Panc1 (cell line): ENCODE measurements at regions not wholly inside any gene's neighbourhood (a gene's known extent, or its start where the extent isn't known, plus 50 kb on each side); places are given as distances from the start of the nearest gene placed in this dataset.

Source experiments
- CTCF ChIP-seq: fragments of 450-650 bp; IDR thresholded peaks from 2 replicates; pipeline ENCODE4 v1.5.1; 2017; ENCODE audit warnings: mild to moderate bottlenecking
- SIN3A ChIP-seq: IDR thresholded peaks from 2 replicates; pipeline ENCODE4 v1.6.1; 2012; ENCODE audit warnings: low read depth, mild to moderate bottlenecking, low read length, moderate library complexity, borderline replicate concordance; ENCODE audit not compliant: insufficient read depth

GRCh38 chr21:16663436-16663835 lies 849.4 kb upstream of the CXADR start:
- TF ChIP-seq CTCF (no peak), SIN3A (no peak)
